HT1080 (cell line): ENCODE measurements at regions not wholly inside any gene's neighbourhood (a gene's known extent, or its start where the extent isn't known, plus 50 kb on each side); places are given as distances from the start of the nearest gene placed in this dataset.
A peak's percentile ranks its signal among the peaks of the same experiment; 100 is the strongest.

Source experiments
- DNase-seq: peaks from one replicate; pipeline ENCODE4 v3.0.0-alpha.2; 2015; ENCODE audit warnings: low read depth

- DNase-seq = no peak
Observed at GRCh38 chr10:3723766-3724165, 61.2 kb downstream of the KLF6 start.

- peak; percentile 15 for DNase-seq
Observed at GRCh38 chr10:3720228-3721019, 64.6 kb downstream of the KLF6 start.

- DNase-seq = no peak
Observed at GRCh38 chr10:3719024-3719843, 65.8 kb downstream of the KLF6 start.

GRCh38 chr10:3716093-3716492, 68.9 kb downstream of the KLF6 start:
- DNase-seq = no peak

- no peak for DNase-seq
Observed at GRCh38 chr10:3714967-3715366, 70.0 kb downstream of the KLF6 start.

- no peak for DNase-seq
Observed at GRCh38 chr10:3714531-3714930, 70.5 kb downstream of the KLF6 start.

- DNase-seq = no peak
Observed at GRCh38 chr10:3712707-3713106, 72.3 kb downstream of the KLF6 start.

GRCh38 chr10:3711918-3712317, 73.1 kb downstream of the KLF6 start:
- no peak for DNase-seq

- no peak for DNase-seq
Observed at GRCh38 chr10:3710764-3711163, 74.2 kb downstream of the KLF6 start.

GRCh38 chr10:3709456-3710060, 75.5 kb downstream of the KLF6 start:
- no peak for DNase-seq

GRCh38 chr10:3708852-3709251, 76.2 kb downstream of the KLF6 start:
- no peak for DNase-seq

GRCh38 chr10:3704565-3705325, 80.3 kb downstream of the KLF6 start:
- no peak for DNase-seq

GRCh38 chr10:3702569-3702968, 82.4 kb downstream of the KLF6 start:
- DNase-seq = no peak

- no peak for DNase-seq
Observed at GRCh38 chr10:3702056-3702546, 82.9 kb downstream of the KLF6 start.

GRCh38 chr10:3701491-3701890, 83.5 kb downstream of the KLF6 start:
- no peak for DNase-seq

GRCh38 chr10:3700531-3701076, 84.4 kb downstream of the KLF6 start:
- no peak for DNase-seq

- DNase-seq = no peak
Observed at GRCh38 chr10:3699916-3700315, 85.1 kb downstream of the KLF6 start.

- no peak for DNase-seq
Observed at GRCh38 chr10:3698312-3698711, 86.7 kb downstream of the KLF6 start.

- no peak for DNase-seq
Observed at GRCh38 chr10:3693698-3694080, 91.3 kb downstream of the KLF6 start.

- no peak for DNase-seq
Observed at GRCh38 chr10:3693022-3693697, 91.8 kb downstream of the KLF6 start.
